GM13976 (cell line): ENCODE measurements at regions not wholly inside any gene's neighbourhood (a gene's known extent, or its start where the extent isn't known, plus 50 kb on each side); places are given as distances from the start of the nearest gene placed in this dataset.
A peak's percentile ranks its signal among the peaks of the same experiment; 100 is the strongest.

Experiments used
- DNase-seq: peaks from one replicate; pipeline ENCODE4 v3.0.0; 2012; ENCODE audit warnings: low spot score
- CTCF ChIP-seq: IDR thresholded peaks from 2 replicates; pipeline ENCODE4 v1.5.1; 2012; ENCODE audit warnings: borderline replicate concordance, mild to moderate bottlenecking; ENCODE audit not compliant: insufficient read depth; ENCODE audit errors: extremely low read depth, missing control alignments, control extremely low read depth
- in situ Hi-C: fragments of 300-500 bp; cut with MboI; formaldehyde crosslinking; loops from one replicate; pipeline ENCODE4 v1.12.0; 2022; ENCODE audit warnings: low sequenced_read_pairs, mixed read lengths, inconsistent platforms; ENCODE audit not compliant: unreplicated experiment

GRCh38 chr1:5509664-5510452 is 482.4 kb downstream of the NPHP4 start:
- DNase-seq = peak; percentile 88
- in situ Hi-C loops = loop anchor here (25.0 kb wide), 1 partner anchor 402 kb away; no protein-coding TSS in a partner anchor
- peak; percentile 90 for TF ChIP-seq CTCF

GRCh38 chr1:5508669-5509330 is 483.4 kb downstream of the NPHP4 start:
- no peak for TF ChIP-seq CTCF
- in situ Hi-C loops = loop anchor here (25.0 kb wide), 1 partner anchor 404 kb away; no protein-coding TSS in a partner anchor

DNA sequence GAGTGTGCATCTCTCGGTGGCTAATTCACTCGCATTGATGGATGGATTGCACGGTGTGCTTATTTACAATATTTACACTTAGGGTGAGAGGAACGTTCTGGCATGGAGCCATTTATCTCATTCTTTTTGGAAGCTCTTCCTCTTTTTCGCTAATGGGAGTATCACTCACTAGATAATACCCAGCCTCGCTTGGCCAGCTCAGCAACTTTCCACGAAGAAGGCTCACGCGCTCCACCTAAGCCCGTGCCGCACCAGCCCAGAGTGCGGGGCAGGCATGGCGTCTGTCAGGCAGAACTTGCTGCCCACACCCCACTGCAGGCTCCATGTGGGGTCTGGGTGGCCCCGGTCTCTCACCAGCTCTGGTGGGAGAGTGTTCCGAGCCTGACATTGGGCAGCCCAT is 484.9 kb downstream of the NPHP4 start:
- no peak for DNase-seq
- in situ Hi-C loops = loop anchor here (25.0 kb wide), 1 partner anchor 405 kb away; no protein-coding TSS in a partner anchor
- TF ChIP-seq CTCF = no peak

More at GRCh38 chr1:5508669-5509330, 483.4 kb downstream of the NPHP4 start:
- no peak for DNase-seq

DNA sequence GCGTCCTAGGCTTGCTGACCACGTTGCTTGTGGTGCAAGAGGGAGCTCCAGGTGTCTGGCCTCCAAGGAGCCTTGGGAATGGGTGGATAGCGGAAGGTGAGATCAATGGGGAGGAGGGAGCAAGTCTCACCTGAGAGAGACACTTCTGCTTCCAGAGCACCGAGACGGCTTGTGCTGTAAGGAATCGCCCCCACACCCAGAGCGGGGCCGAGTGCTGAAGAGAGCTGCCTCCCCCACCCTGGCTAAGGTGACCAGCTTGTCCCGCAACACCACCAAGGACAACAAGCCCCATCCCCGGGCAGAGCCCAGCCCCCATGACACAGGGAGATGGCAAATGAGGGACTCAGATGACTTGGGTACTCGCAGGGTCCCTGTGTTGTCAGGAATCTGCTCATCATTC is 485.6 kb downstream of the NPHP4 start:
- TF ChIP-seq CTCF = no peak
- no peak for DNase-seq
- in situ Hi-C loops = loop anchor here (25.0 kb wide), 1 partner anchor 406 kb away; no protein-coding TSS in a partner anchor

GRCh38 chr1:5505944-5506343 is 486.3 kb downstream of the NPHP4 start:
- no peak for DNase-seq
- TF ChIP-seq CTCF = no peak
- in situ Hi-C loops = loop anchor here (25.0 kb wide), 1 partner anchor 406 kb away; no protein-coding TSS in a partner anchor

DNA sequence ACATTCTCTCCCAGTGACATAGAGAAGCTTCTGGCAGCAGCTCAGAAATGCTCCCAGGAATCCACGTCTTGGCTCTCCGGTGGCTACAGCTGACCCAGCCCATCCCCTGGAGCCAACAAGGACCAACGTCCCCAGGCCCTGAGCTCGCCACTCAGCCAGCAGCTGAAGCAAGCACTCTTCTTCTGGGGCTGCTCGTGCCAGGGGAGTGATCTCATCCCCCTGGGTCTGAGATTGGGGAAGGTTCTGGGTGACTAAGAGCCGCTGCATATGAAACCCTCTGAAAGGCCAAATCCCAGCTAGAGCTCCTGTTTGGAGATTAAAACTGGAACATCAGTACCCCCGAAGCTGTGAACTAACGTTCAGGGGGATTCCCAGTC is 487.9 kb downstream of the NPHP4 start:
- DNase-seq = no peak
- TF ChIP-seq CTCF = no peak
- in situ Hi-C loops = loop anchor here (25.0 kb wide), 1 partner anchor 408 kb away; no protein-coding TSS in a partner anchor
